ENCODE measurements at regions not wholly inside any gene's neighbourhood (a gene's known extent, or its start where the extent isn't known, plus 50 kb on each side); places are given as distances from the start of the nearest gene placed in this dataset.

DNA sequence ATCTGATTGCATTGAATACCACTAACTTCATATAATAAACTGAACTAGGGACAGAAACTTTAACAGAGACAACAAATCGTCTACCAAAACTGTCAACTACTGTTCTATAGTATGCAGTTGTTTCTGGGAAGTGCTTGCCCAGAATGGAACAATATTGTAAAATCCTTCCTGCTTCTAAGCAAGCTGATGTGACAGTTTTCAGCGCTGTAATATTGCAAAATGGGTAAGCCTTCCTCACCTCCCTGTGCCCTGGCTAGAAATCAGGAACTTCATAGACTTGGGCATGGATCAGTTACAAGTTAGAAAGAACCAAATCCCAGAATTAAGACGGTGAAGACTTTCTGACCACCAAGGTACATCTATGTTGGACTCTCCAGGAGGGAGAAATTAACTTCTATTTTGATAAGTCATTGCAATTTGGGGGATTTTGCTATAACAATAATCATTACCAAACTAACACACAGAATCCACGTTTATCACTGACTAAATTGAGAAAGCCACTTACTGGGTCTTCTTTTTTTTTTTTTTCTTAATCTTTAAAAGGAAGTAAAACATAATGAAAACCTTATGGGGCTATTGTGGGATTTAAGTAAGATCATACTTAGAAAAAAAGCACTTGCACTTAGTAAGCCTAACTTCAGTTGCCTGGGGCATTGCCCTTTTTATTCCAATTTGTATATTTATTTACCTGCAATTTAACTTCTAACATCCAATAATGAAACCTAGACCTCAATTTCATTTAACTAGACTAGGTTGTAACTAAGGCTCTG lies 261.5 kb downstream of the TRIB2 start (continued):
- TF ChIP-seq, protein P1, sequence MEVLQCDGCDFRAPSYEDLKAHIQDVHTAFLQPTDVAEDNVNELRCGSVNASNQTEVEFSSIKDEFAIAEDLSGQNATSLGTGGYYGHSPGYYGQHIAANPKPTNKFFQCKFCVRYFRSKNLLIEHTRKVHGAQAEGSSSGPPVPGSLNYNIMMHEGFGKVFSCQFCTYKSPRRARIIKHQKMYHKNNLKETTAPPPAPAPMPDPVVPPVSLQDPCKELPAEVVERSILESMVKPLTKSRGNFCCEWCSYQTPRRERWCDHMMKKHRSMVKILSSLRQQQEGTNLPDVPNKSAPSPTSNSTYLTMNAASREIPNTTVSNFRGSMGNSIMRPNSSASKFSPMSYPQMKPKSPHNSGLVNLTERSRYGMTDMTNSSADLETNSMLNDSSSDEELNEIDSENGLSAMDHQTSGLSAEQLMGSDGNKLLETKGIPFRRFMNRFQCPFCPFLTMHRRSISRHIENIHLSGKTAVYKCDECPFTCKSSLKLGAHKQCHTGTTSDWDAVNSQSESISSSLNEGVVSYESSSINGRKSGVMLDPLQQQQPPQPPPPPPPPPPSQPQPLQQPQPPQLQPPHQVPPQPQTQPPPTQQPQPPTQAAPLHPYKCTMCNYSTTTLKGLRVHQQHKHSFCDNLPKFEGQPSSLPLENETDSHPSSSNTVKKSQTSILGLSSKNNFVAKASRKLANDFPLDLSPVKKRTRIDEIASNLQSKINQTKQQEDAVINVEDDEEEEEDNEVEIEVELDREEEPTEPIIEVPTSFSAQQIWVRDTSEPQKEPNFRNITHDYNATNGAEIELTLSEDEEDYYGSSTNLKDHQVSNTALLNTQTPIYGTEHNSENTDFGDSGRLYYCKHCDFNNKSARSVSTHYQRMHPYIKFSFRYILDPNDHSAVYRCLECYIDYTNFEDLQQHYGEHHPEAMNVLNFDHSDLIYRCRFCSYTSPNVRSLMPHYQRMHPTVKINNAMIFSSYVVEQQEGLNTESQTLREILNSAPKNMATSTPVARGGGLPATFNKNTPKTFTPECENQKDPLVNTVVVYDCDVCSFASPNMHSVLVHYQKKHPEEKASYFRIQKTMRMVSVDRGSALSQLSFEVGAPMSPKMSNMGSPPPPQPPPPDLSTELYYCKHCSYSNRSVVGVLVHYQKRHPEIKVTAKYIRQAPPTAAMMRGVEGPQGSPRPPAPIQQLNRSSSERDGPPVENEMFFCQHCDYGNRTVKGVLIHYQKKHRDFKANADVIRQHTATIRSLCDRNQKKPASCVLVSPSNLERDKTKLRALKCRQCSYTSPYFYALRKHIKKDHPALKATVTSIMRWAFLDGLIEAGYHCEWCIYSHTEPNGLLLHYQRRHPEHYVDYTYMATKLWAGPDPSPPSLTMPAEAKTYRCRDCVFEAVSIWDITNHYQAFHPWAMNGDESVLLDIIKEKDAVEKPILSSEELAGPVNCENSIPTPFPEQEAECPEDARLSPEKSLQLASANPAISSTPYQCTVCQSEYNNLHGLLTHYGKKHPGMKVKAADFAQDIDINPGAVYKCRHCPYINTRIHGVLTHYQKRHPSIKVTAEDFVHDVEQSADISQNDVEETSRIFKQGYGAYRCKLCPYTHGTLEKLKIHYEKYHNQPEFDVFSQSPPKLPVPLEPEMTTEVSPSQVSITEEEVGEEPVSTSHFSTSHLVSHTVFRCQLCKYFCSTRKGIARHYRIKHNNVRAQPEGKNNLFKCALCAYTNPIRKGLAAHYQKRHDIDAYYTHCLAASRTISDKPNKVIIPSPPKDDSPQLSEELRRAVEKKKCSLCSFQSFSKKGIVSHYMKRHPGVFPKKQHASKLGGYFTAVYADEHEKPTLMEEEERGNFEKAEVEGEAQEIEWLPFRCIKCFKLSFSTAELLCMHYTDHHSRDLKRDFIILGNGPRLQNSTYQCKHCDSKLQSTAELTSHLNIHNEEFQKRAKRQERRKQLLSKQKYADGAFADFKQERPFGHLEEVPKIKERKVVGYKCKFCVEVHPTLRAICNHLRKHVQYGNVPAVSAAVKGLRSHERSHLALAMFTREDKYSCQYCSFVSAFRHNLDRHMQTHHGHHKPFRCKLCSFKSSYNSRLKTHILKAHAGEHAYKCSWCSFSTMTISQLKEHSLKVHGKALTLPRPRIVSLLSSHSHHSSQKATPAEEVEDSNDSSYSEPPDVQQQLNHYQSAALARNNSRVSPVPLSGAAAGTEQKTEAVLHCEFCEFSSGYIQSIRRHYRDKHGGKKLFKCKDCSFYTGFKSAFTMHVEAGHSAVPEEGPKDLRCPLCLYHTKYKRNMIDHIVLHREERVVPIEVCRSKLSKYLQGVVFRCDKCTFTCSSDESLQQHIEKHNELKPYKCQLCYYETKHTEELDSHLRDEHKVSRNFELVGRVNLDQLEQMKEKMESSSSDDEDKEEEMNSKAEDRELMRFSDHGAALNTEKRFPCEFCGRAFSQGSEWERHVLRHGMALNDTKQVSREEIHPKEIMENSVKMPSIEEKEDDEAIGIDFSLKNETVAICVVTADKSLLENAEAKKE (CRISPR knock-in tag; IDR thresholded peaks at IDR 0.05): no peak
- no peak for TF ChIP-seq NANOG (IDR thresholded peaks at IDR 0.05; ENCODE audit: borderline replicate concordance)
- no peak for TF ChIP-seq STAT1 (IDR thresholded peaks at IDR 0.05; ENCODE audit: unreplicated experiment)
- no peak for TF ChIP-seq EZH2phosphoT487 (IDR thresholded peaks at IDR 0.05; ENCODE audit: unreplicated experiment)
- TF ChIP-seq POLR2AphosphoS5 (IDR thresholded peaks at IDR 0.05; ENCODE audit: low read depth): no peak
- TF ChIP-seq, protein P2, sequence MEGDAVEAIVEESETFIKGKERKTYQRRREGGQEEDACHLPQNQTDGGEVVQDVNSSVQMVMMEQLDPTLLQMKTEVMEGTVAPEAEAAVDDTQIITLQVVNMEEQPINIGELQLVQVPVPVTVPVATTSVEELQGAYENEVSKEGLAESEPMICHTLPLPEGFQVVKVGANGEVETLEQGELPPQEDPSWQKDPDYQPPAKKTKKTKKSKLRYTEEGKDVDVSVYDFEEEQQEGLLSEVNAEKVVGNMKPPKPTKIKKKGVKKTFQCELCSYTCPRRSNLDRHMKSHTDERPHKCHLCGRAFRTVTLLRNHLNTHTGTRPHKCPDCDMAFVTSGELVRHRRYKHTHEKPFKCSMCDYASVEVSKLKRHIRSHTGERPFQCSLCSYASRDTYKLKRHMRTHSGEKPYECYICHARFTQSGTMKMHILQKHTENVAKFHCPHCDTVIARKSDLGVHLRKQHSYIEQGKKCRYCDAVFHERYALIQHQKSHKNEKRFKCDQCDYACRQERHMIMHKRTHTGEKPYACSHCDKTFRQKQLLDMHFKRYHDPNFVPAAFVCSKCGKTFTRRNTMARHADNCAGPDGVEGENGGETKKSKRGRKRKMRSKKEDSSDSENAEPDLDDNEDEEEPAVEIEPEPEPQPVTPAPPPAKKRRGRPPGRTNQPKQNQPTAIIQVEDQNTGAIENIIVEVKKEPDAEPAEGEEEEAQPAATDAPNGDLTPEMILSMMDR (conservative IDR thresholded peaks at IDR 0.05; ENCODE audit: low read depth in 2 of 2): no peak
- TF ChIP-seq ZNF114 (CRISPR knock-in tag; IDR thresholded peaks at IDR 0.05): no peak

DNA sequence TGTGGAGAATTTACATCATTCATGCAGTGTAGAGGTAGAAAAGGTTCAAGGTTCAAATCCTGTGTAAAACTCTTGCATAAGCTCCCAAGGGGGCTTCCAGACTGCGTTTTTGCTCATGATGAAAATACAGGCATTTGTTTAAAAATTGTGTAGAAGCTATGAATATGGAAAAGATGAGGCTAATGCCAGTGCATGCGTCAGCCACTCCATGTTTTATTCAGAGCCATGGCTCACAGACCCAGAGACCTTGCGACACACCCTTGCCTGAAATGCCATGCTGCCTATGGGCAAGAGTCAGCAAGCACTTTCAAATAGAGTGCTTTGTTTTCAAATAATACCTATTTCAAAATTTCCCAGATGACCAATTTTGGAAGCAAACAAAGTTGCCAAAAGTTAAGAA lies 262.3 kb downstream of the TRIB2 start:
- no peak for DNase-seq (ENCODE audit: low spot score)
- H3K36me3 ChIP-seq (ENCODE audit: insufficient read depth): no peaks in the 10 kb centered on the region
- no peaks in the 10 kb centered on the region for H3K9me2 ChIP-seq (ENCODE audit: insufficient read depth)
- no peaks in the 10 kb centered on the region for H3K27me3 ChIP-seq (ENCODE audit: insufficient read depth)
- Mint-ChIP-seq H3K4me3 (no peak overlapping the region), H3K9me3 (peaks cover under 1% of the 10 kb centered on the region; the same call in 1 of the 3 replicates), H3K27ac (no peak overlapping the region), H3K27me3 (ENCODE audit: insufficient read depth, low read depth, poor library complexity) (no peaks in the 10 kb centered on the region), H3K4me1 (peaks cover 14% of the 10 kb centered on the region; the same call in 2 of the 3 replicates), H3K36me3 (ENCODE audit: low read depth) (peaks cover under 1% of the 10 kb centered on the region; the same call in 1 of the 3 replicates)
- H3F3A ChIP-seq (replicated peaks; ENCODE audit: low read depth): no peaks in the 10 kb centered on the region
- H2AFZ ChIP-seq: no peak overlapping the region
- H3K79me2 ChIP-seq (replicated peaks; ENCODE audit: insufficient read depth): no peaks in the 10 kb centered on the region
- no peak overlapping the region for H3K27ac ChIP-seq (ENCODE audit: low read depth)
- peaks cover 14% of the 10 kb centered on the region for H3K4me1 ChIP-seq (ENCODE audit: insufficient read depth)
- ATAC-seq: no peak
- no peak overlapping the region for H3K4me2 ChIP-seq
- H4K20me1 ChIP-seq (replicated peaks; ENCODE audit: insufficient read depth): no peaks in the 10 kb centered on the region
- H3K4me3 ChIP-seq: no peak overlapping the region
- no peak for TF ChIP-seq ZNF331 (CRISPR knock-in tag; IDR thresholded peaks at IDR 0.05; ENCODE audit: low read depth)
- no peak for TF ChIP-seq STAT1 (IDR thresholded peaks at IDR 0.05; ENCODE audit: unreplicated experiment)
- TF ChIP-seq, protein P3, sequence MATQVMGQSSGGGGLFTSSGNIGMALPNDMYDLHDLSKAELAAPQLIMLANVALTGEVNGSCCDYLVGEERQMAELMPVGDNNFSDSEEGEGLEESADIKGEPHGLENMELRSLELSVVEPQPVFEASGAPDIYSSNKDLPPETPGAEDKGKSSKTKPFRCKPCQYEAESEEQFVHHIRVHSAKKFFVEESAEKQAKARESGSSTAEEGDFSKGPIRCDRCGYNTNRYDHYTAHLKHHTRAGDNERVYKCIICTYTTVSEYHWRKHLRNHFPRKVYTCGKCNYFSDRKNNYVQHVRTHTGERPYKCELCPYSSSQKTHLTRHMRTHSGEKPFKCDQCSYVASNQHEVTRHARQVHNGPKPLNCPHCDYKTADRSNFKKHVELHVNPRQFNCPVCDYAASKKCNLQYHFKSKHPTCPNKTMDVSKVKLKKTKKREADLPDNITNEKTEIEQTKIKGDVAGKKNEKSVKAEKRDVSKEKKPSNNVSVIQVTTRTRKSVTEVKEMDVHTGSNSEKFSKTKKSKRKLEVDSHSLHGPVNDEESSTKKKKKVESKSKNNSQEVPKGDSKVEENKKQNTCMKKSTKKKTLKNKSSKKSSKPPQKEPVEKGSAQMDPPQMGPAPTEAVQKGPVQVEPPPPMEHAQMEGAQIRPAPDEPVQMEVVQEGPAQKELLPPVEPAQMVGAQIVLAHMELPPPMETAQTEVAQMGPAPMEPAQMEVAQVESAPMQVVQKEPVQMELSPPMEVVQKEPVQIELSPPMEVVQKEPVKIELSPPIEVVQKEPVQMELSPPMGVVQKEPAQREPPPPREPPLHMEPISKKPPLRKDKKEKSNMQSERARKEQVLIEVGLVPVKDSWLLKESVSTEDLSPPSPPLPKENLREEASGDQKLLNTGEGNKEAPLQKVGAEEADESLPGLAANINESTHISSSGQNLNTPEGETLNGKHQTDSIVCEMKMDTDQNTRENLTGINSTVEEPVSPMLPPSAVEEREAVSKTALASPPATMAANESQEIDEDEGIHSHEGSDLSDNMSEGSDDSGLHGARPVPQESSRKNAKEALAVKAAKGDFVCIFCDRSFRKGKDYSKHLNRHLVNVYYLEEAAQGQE (IDR thresholded peaks at IDR 0.05; ENCODE audit: unreplicated experiment): no peak
- no peak for TF ChIP-seq JUNB (IDR thresholded peaks at IDR 0.05; ENCODE audit: unreplicated experiment)
- no peak for TF ChIP-seq CREB1 (CRISPR knock-in tag; IDR thresholded peaks at IDR 0.05; ENCODE audit: low read depth)
- TF ChIP-seq, protein P4, sequence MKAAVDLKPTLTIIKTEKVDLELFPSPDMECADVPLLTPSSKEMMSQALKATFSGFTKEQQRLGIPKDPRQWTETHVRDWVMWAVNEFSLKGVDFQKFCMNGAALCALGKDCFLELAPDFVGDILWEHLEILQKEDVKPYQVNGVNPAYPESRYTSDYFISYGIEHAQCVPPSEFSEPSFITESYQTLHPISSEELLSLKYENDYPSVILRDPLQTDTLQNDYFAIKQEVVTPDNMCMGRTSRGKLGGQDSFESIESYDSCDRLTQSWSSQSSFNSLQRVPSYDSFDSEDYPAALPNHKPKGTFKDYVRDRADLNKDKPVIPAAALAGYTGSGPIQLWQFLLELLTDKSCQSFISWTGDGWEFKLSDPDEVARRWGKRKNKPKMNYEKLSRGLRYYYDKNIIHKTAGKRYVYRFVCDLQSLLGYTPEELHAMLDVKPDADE (IDR thresholded peaks at IDR 0.05): no peak
- no peak for TF ChIP-seq EZH2phosphoT487 (IDR thresholded peaks at IDR 0.05; ENCODE audit: unreplicated experiment)
